Panc1 (cell line): ENCODE measurements at regions not wholly inside any gene's neighbourhood (a gene's known extent, or its start where the extent isn't known, plus 50 kb on each side); places are given as distances from the start of the nearest gene placed in this dataset.

Source experiments
- ATAC-seq: fragments of 200-7000 bp; cut with Tn5 transposase; 2 replicates; pipeline ENCODE4 v1.9.1; 2020; ENCODE audit warnings: mild to moderate bottlenecking, moderate library complexity
- BruUV-seq: library from RNA; stranded (reverse); fragments of 400-500 nt; replicated peaks from 2 replicates; lab custom pipeline; 2021; lab: Mats Ljungman, UMichigan
- CTCF ChIA-PET: fragments of 300-600 bp; sonication (Branson Sonifier 250); formaldehyde crosslinking; loops from one replicate; lab custom pipeline; 2022; ENCODE audit warnings: antibody characterized with exemption; lab: Charles Lee
- POLR2A ChIA-PET: fragments of 300-600 bp; sonication (Branson Sonifier 250); formaldehyde crosslinking; loops from one replicate; lab custom pipeline; 2022; ENCODE audit warnings: antibody characterized with exemption; lab: Charles Lee
- DNase-seq: peaks from one replicate; pipeline ENCODE4 v3.0.0-alpha.2; 2010; ENCODE audit warnings: low read depth, low spot score
- H3K27ac ChIP-seq: 2 replicates; pipeline ENCODE4 v1.5.1; 2011; ENCODE audit warnings: mild to moderate bottlenecking, low read length, inconsistent platforms
- H3K27me3 ChIP-seq: fragments of 200-500 bp; sonication (Bioruptor generic); 2 replicates; pipeline ENCODE4 v1.6.0; 2014; ENCODE audit warnings: low read length, inconsistent platforms; ENCODE audit not compliant: control insufficient read depth, insufficient read depth
- H3K36me3 ChIP-seq: fragments of 200-500 bp; sonication (Bioruptor generic); 2 replicates; pipeline ENCODE4 v1.5.1; 2014; ENCODE audit warnings: inconsistent platforms, mild to moderate bottlenecking, low read length, moderate library complexity; ENCODE audit not compliant: control insufficient read depth, insufficient read depth
- H3K4me1 ChIP-seq: 2 replicates; pipeline ENCODE4 v1.5.1; 2011; ENCODE audit warnings: inconsistent platforms, mild to moderate bottlenecking, low read length, moderate library complexity; ENCODE audit not compliant: control insufficient read depth, insufficient read depth
- H3K4me3 ChIP-seq, 2 experiments: 2 replicates each; pipeline ENCODE4 v1.5.1; 2011 to 2012; ENCODE audit warnings: low read depth in 2 of 2, low read length in 2 of 2, mild to moderate bottlenecking in 2 of 2, inconsistent platforms in 1 of 2, moderate library complexity in 1 of 2
- H3K9me3 ChIP-seq: fragments of 200-500 bp; sonication (Bioruptor generic); 2 replicates; pipeline ENCODE4 v1.5.1; 2014; ENCODE audit warnings: low read depth, mild to moderate bottlenecking, inconsistent platforms, low read length, moderate library complexity; ENCODE audit not compliant: control insufficient read depth, insufficient read depth
- CTCF ChIP-seq: fragments of 450-650 bp; IDR thresholded peaks from 2 replicates; pipeline ENCODE4 v1.5.1; 2017; ENCODE audit warnings: mild to moderate bottlenecking
- POLR2AphosphoS5 ChIP-seq: IDR thresholded peaks from 2 replicates; pipeline ENCODE4 v1.6.1; 2012; ENCODE audit warnings: mild to moderate bottlenecking, low read depth, low read length, moderate library complexity
- REST ChIP-seq, 2 experiments: IDR thresholded peaks; 2 replicates each; pipeline ENCODE4 v1.6.1; 2011 to 2012; ENCODE audit warnings: low read depth in 2 of 2, control low read depth in 1 of 2, low read length in 1 of 2, mild to moderate bottlenecking in 1 of 2, moderate library complexity in 1 of 2; ENCODE audit not compliant: insufficient read depth in 1 of 2
- SIN3A ChIP-seq: IDR thresholded peaks from 2 replicates; pipeline ENCODE4 v1.6.1; 2012; ENCODE audit warnings: low read depth, mild to moderate bottlenecking, low read length, moderate library complexity, borderline replicate concordance; ENCODE audit not compliant: insufficient read depth
- TCF7L2 ChIP-seq: IDR thresholded peaks from 2 replicates; pipeline ENCODE4 v1.6.1; 2011; ENCODE audit warnings: mild to moderate bottlenecking, low read depth, low read length, inconsistent platforms
- in situ Hi-C: cut with HindIII; loops from 2 replicates; pipeline ENCODE4 v1.10.0; 2016; ENCODE audit warnings: low sequenced_read_pairs, low pct_unique_long_range_greater_than_20kb
- intact Hi-C: fragments of 100-400 bp; cut with micrococcal nuclease; formaldehyde crosslinking; loops from one replicate; pipeline ENCODE4 v1.10.0; 2022; ENCODE audit not compliant: unreplicated experiment

- Histone ChIP-seq H3K36me3 (no peaks in the 10 kb centered on the region), H3K27me3 (no peaks in the 10 kb centered on the region), H3K27ac (no peak overlapping the region), H3K4me3 (no peak overlapping the region), H3K4me1 (no peaks in the 10 kb centered on the region), H3K9me3 (no peaks in the 10 kb centered on the region)
- intact Hi-C loops (no loop called here), in situ Hi-C loops (no loop called here)
- TF ChIP-seq POLR2AphosphoS5 (no peak), SIN3A (no peak), CTCF (no peak), TCF7L2 (no peak), REST (IDR thresholded peaks at IDR 0.05; ENCODE audit: insufficient read depth in 1 of 2, low read depth in 2 of 2, low read length in 1 of 2) (no peak)
- POLR2A ChIA-PET, result no interaction called here
- CTCF ChIA-PET, result no interaction called here
- ATAC-seq (no peak), DNase-seq (no peak)
- no TSS peak for BruUV-seq
Measured at GRCh38 chrX:114071412-114071811, 512.5 kb upstream of the HTR2C start.

- BruUV-seq, result no TSS peak
- no peaks in the 10 kb centered on the region for H3K9me3 ChIP-seq
Measured at GRCh38 chrX:114065577-114066223, 518.2 kb upstream of the HTR2C start.

More at GRCh38 chrX:114065577-114066223, 518.2 kb upstream of the HTR2C start:
- no peak for TF ChIP-seq REST (IDR thresholded peaks at IDR 0.05; ENCODE audit: insufficient read depth in 1 of 2, low read depth in 2 of 2, low read length in 1 of 2)
- TF ChIP-seq TCF7L2, result no peak
- TF ChIP-seq POLR2AphosphoS5, result no peak
- TF ChIP-seq CTCF, result no peak
- no peak for TF ChIP-seq SIN3A
- DNase-seq (no peak), ATAC-seq (no peak)
- no peak overlapping the region for H3K4me3 ChIP-seq
- H3K4me1 ChIP-seq, result no peaks in the 10 kb centered on the region
- H3K27me3 ChIP-seq, result no peaks in the 10 kb centered on the region
- ChIA-PET CTCF (no interaction called here), POLR2A (no interaction called here)
- H3K36me3 ChIP-seq, result no peaks in the 10 kb centered on the region
- intact Hi-C loops (no loop called here), in situ Hi-C loops (no loop called here)
- no peak overlapping the region for H3K27ac ChIP-seq
